GM18511 (cell line): ENCODE measurements at regions not wholly inside any gene's neighbourhood (a gene's known extent, or its start where the extent isn't known, plus 50 kb on each side); places are given as distances from the start of the nearest gene placed in this dataset.

Experiments
- ATAC-seq: cut with Tn5 transposase; IDR thresholded peaks from one replicate; pipeline ENCODE4 v1.9.1; 2021; ENCODE audit warnings: mild to moderate bottlenecking, moderate library complexity; ENCODE audit not compliant: unreplicated experiment

DNA sequence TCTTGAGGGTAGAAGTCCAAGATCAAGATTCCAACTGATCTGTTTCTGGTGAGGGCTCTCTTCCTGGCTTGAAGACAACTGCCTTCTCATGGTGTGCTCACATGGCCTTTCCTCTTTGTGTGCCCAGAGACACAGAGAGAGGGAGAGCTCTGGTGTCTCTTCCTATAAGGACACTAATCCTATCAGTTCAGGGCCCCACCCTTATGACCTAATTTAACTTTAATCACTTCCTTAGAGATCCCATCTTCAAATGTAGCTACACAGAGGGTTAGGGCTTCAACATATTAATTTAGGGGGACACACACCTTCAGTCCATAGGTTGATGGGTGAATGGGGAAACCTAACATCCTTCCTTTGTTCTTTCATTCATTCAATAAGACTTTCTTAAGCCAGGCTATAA, 144.6 kb downstream of the MN1 start:
- no peak for ATAC-seq

DNA sequence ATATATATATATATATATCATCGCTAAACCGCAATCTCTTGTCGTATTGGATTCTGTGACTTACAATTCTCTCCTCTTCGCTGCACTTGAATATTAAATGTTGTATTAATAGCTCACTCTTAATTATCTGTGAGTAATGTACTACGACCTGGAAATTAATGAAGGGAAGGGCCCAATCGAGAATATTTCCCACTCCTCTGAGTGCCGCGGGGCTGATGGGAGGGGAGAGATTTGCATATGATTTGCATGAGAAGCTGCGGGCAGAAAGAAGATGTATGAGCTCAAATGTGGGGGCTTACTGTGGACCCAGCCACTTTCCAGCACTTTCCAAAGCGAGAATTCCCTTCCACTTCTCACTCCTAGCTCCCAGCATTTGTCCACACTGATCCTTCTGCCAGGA, 141.2 kb downstream of the MN1 start:
- no peak for ATAC-seq

DNA sequence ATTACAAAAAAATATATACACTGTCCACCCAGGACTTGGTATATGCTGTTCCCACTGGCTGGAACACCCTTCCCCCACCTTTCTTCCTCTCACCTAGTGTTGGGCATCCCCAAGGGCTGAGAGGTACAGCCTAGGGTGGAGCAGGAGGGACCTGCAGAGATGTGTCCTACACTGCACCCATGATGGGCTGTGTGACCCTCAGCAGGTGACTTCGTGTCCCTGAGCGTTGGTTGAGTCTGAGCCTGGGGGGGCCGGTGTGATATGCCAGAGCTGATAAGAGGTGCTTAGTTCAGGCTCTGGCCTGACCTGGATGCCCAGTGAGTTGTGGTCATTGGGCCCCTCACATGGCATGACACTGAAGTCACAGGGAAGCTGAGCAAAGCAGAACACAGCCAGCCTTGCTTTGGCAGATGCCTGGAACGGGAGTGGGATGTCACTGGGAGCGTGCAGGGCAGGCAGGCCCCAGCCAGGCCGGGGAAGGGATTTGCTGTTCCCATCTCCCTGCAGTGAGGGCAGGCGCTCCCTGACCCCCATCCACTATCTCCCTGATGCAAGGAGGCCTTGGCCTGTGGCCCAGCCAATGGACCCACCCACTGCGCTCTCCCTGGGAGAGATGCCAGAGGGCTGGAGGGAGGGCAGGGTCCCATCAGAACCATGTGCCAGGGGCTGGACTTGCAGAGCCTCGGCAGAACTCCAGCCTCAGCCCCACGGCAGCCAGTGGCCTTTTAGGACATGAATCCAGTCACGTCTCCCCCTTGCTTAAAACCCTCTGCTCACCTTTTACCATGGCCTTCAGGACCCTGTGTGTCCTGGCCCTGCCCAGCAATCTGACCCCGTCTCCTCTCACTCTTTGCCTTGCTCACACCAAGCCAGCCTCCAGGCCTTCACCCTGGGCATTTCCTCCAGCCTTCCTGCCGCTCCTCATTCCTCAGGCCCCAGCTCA, 138.9 kb downstream of the MN1 start:
- no peak for ATAC-seq

DNA sequence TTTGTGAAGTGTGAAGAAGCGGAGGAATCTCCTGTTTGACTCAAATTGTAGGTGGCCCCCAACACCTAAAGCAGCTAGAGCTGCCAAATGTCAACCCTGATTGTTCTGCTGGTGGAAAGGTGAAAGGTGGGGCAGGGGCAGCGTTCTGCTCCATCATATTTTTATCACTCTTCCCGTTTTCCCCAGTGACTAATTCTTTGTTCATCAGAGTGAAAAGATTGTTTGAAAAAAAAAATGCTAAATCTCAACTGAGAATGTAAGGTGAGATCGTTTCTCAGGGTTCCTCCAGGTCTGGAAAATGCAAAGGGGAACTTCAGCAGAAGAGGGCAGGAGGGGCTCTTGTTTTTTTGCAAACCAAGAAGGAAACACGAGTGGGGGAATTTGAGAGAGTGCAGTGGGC, 137.7 kb downstream of the MN1 start:
- no peak for ATAC-seq

DNA sequence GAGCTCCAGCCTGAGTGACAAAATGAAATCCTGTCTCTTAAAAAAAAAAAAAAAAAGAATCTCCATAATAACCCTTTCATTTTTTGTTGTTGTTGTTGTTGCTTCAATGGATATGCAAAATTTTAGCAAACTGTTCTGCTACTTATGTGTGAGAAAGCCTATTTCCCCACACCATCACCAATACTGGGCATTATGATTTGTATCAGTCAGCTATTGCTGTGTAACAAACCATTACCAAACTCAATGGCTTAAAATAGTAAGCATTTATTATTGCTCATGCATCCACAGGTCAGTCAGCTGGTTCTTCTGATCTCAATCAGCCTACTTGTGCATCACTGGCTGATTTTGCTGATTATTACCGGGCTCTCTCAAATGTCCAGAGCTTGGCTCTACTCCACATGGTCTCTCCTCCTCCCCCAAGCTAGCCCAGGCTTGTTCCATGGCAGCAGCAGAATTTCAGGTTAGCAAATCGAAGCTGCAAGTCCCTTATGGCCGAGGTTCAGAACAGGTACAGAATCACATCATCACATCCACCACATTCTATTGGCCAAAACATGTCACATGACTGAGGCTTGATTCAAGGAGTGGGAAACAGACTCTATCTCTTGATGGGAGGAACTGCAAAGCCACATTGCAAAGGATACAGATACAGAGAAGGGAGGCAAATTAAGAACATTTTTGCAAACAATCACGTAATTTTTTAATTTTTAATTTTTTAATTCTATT, 135.1 kb downstream of the MN1 start:
- ATAC-seq, result no peak

DNA sequence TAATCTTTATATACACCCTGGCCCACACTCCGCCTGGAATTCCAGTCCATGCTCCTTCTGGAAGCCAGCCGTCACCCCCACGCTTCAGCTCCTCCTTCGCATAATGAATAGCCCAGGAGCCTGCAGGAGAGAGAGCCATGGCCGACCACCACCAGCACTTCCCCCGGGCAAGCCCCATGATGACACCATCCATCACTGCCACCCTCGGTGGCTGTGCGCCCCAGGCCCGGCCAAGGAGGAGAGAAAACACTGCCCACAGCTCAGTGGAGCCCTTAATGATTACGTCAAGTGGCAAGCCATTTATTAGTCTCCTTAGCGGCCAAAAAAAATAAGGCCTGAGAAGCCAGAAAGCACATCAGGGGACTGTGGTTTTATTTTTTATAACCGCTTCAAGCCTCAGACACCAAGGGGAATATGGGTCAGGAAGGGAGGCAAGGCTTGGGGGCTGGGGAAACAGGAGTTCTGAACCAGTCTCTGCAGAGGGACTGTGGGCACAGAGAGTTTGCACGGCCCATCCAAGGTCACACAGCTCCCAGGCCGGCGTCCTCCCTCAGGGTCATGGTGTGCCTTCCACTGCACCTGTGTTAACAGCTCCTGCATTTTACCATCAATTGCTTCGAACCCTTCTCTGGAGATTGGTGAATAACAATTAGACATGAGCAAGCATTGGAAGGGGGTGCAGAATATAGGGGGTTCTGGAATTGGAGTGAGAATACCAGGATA, 134.3 kb downstream of the MN1 start:
- no peak for ATAC-seq

DNA sequence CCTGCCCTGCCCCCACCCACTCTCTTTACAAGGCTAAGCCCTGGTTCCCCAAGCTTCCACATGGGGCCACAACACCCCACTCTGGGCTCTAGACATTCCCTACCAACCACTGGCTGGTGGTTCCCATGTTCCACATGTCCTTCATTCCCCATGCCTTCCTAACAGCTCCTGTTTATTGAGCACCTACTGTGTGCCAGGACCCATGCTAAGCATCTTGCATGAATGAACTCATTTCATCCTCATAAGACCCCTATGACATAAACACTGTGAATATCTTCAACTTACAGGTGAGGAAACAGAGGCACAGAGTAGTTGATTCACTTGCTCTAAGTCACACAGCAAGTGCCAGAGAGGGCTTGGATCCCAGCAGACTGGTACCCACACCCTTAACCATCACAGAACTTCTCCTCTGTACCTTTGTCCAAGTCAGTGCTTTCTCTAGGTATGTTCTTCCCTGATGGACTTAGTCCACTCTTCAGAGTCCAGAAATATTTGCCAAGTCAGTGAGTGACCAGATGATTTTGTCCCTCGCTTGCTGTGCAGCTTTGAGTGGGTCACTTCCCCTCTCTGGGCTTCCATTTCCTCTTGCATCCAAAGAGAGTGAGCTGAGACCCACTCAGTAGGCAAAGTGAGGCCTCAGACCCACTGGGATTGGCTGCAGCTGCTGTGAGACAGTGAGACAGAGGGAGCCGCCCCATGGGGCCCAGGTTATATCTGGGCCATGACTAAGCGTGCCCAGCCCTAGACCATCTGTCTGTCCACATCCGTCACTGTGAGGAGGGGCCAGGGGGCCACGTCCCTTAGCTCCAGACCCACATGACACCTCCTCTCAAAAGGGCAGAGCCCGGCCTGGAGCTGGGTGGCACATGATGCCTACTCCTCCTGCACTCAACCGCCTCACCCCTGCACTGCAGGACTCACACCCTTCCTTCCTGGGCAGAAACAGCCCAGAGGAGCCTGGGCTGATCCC, 132.4 kb downstream of the MN1 start:
- ATAC-seq, result no peak

DNA sequence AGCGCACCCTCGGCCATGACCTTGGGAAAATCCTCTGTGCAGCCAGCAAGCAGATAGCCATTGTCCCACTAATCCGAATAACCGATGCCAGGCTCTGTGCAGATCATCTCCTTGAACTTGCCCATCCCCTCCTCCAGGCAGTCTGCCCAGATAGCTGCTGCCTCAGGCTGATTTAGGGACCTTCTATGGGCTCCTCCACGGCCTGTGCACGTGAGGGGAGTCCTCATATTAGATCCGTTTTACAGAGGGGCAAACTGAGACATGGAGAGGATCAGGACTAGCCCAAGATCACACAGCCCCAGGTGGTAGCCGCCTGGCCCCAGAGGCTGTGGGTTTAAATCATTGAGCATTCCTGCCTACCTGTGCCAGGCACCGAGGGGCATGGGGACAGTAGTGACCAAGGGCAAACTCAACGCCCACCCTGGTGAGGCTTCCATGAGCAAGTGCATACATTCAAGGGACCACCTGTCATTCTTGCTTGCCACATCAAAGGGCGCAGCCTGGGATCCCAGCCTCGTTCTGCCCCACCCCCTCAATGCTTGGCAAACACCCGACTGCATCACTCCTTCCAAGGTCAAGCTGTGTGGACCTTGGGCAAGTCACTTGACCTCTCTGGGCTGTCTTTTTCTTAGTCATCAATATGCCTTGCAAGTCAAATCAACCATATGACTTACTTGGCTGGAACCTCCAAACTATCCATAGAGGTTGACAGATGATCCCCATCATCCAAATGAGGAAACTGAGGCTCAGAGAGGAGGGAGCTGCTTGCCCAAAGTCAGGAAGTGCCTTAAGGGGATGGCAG, 131.6 kb downstream of the MN1 start:
- ATAC-seq, result no peak

DNA sequence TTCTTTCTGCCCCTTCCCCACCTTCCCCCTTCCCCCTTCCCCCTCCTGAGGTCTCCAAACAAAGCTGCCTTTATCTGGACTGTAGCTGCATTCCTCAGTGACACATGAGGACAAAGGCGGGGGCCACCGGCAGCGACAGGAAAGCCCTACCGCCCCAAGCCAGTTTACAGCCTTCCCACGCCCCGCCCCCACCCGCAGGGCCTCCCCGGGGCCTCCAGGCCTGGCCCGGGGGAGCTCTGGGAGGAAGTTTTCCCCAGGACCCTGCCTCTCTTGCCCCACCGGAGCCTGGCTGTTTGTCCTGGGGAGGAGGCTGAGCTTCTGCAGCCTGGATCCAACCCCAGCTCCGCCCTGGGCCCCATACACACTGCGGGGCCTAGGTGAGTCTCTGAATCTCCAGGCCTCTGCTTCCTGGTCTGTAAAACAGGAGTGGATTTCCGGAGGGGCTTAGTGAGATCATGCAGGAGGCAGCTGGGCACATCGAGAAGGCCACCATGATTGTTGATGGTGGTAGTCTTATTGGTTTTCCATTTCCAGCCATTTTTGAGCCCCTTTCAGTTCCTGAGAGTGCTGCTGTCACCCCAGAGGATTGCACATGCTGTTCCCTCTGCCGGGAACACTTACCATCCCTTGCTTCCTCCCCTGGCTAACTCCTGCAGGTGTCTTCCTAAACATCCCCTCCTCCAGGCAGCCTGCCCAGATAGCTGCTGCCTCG, 130.7 kb downstream of the MN1 start:
- ATAC-seq, result no peak

DNA sequence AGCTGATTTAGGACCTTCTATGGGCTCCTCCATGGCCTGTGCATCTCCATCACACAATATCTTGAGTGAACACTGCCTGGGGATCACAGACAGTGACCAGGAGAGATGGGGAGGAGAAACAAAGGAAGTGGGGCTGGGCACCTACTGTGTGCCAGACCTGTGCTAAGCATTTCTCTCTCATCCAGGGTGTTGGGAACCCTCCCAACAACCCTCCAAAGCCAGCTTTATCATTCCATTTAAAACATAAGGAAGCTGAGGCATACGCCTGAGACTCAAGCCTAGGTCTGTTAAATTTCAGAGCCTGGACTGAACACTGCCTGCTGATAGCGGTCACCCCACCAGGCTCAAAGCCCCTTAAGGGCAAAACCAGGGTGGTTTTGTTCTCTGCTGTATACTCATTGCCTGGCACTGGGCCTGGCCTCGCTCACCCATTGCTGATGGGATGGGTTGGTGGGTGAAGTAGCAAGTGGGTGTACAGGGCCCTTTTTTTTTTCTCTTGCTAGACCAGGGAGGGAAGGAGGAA, 130.1 kb downstream of the MN1 start:
- ATAC-seq, result no peak

DNA sequence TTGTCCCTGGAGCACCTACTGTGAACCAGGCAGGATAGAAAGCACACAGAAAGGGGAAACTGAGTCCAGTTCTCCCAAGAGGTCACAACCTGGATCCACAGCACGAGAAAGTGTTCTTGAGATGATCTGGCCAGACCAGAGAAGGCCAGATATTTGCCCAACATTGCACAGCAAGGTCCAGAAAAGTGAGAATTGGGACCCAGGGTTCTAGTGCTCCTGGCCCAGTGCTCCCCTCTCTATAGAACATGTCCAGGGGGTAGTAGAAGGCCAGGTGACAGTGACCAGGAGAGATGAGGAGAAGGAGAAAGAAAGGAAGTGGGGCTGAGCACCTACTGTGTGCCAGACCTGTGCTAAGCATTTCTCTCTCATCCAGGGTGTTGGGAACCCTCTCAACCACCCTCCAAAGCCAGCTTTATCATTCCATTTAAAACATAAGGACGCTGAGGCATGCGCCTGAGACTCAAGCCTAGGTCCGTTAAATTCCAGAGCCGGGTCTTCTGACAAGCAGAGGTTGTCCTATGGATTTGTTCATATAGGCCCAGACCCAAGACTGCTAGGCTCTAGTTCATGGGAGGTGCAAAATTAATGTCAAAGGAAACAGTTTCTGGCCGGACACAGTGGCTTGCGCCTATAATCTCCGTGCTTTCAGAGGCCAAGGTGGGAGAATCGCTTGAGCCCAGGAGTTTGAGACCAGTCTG, 128.7 kb downstream of the MN1 start:
- ATAC-seq, result no peak

DNA sequence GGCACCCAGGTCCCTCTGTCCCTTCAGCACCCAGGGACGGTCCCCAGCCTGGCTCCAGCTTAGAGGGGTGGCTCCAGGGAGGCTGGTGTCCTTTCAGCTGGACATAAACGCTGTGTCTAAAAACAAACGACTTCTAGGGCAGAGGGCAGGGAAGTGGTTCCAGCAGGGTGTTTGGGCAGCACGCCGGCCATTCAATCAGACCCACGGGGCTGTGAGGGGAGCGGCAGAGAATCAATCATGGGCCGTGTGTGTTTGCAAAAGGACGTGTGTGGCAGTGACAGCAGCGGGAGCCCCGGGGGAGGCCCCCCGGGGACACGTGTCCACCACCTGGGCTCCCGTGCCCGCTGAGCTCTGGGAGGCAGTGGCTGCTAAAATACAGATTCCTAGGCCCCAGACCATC, 127.7 kb downstream of the MN1 start:
- no peak for ATAC-seq

DNA sequence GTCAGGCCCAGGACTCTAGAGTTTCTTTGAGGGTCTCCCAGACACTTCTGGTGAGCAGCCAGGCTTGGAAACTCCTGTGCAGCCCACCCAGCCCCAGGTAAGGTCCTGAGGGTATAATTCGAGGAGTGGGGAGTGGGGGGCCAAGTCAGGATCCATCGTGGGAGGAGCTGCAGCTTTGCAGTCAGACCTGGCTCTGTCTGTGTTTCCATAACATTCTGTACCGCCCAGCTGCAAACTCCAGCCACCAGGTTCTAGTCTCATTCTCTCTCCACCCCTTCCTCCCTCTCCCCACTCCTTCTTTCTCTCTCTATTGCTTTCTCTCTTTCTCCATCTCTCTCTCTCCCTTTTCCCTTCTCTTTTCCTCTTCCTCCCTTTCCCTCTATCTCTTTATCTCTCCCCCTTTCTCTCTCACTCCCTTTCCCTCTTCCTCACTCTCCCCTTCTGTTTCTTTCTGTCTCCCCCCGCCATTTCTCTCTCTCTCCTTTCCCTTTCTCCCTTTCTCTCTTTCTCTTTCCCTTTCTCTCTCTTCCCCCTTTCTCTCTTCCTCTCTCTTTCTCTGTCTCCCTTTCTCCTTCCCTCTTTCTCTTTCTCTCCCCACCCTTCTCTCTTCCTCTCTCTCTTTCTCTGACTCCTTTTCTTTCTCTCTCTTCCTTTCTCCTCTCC, 127.2 kb downstream of the MN1 start:
- no peak for ATAC-seq

DNA sequence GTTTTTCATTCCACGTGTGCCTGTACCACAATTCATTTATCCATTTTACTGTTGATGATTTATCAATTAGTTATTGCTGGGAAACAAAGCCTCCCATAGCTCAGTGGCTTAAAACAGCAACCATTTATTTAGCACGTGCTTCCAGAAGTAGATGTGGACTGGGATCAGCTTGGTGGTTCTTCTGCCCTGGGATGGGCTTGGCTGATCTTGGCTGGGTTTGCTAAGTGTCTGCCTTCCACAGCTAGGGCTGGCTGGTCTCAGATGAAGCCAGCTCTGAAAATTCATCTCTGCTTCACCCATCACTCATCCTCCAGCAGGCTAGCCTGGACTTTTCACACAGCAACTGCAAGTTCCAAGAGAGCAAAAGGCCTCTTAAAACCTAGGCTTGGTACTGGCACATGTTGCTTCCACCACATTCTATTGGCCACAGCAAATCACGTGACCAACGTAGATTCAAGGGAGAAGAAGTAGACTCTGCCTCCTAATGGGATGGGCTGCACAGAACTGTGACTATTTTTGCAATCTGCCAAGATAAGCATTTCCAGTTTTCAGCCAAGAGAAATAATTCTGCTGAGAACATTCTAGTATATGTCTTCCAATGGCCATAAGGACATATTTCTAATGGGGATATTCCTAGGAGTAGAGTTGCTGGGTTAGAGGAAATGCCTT, 124.9 kb downstream of the MN1 start:
- ATAC-seq, result no peak

DNA sequence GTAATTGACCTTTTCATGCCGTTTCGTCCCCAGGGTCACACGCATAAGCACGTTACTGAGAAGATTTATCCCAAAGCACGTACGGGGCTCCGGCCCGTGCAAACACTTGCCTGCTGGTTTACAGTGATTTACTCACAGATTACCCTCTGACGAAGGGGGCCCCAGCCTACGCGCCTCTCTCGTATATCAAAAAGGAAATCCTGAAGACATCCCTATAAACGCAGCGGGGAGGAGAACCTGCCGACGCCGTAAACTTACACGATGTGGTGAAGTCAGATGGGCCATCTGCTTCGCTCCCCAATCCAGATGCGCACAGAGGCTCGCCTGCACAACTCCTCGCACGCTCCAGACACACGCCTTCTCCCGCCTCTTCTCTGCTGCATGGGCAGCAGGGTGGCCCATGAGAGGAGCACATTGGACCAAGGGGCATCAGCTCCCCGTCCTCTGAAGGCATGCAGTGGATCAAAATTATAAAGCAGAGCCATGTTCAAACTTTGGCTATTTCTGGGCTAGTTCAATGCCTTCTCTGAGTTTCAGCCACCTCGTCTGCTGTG, 123.6 kb downstream of the MN1 start:
- ATAC-seq, result no peak

DNA sequence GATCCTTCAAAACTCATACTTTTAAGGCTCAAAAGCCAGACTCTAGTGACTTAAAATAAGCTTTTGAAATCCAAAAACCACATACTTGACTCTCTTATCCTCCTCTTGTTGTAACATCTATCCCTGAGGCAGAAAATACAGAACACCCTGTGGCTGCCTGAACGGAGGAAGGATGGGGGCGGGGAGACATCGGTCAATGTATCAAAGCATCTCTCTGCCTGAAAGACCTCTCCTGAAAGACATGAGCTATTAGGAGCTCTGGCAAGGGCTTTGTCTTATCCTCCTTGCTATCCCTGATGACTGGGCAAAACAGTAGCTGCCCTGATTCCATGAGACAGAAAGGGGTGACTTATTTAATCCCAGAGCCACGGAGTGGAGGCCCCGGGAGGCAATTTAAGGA, 122.4 kb downstream of the MN1 start:
- no peak for ATAC-seq
